Erythroblast (primary cell): ENCODE measurements at regions not wholly inside any gene's neighbourhood (a gene's known extent, or its start where the extent isn't known, plus 50 kb on each side); places are given as distances from the start of the nearest gene placed in this dataset.

Experiments used
- GATA1 ChIP-seq: IDR thresholded peaks from 2 replicates; pipeline ENCODE4 v1.6.1; 2011; ENCODE audit warnings: low read depth, mild to moderate bottlenecking, control low read depth, low read length, moderate library complexity
- POLR2A ChIP-seq: IDR thresholded peaks from 2 replicates; pipeline ENCODE4 v1.6.1; 2011; ENCODE audit warnings: mild to moderate bottlenecking, low read length

- no peak for TF ChIP-seq POLR2A
- TF ChIP-seq GATA1: no peak
Observed at GRCh38 chr5:173757403-173758209, 130.5 kb upstream of the CPEB4 start.
